Lung (tissue), 11 donors: ENCODE measurements at regions not wholly inside any gene's neighbourhood (a gene's known extent, or its start where the extent isn't known, plus 50 kb on each side); places are given as distances from the start of the nearest gene placed in this dataset.

Experiments used
- ATAC-seq: fragments of 200-7000 bp; cut with Tn5 transposase; one replicate; pipeline ENCODE4 v1.9.1; 2020; ENCODE audit warnings: moderate number of reproducible peaks; ENCODE audit not compliant: insufficient read depth, low FRiP score
- DNase-seq, 3 donors: peaks; one replicate each; pipeline ENCODE4 v3.0.0-alpha.2; 2013 to 2017
- H3K27ac ChIP-seq, 2 donors: one replicate each; pipeline ENCODE4 v1.5.1; 2013; ENCODE audit warnings: mild to moderate bottlenecking in 2 of 2, moderate library complexity in 2 of 2, control low read depth in 1 of 2, inconsistent platforms in 1 of 2, low read depth in 1 of 2, low read length in 1 of 2
- H3K27me3 ChIP-seq, 3 donors: one replicate each; pipeline ENCODE4 v1.5.1; 2013; ENCODE audit warnings: low read length in 2 of 3; ENCODE audit not compliant: control insufficient read depth in 3 of 3, insufficient read depth in 3 of 3
- H3K36me3 ChIP-seq, 4 donors: one replicate each; pipeline ENCODE4 v1.5.1; 2013; ENCODE audit warnings: low read length in 4 of 4, mild to moderate bottlenecking in 1 of 4, moderate library complexity in 1 of 4; ENCODE audit not compliant: control insufficient read depth in 4 of 4, insufficient read depth in 4 of 4
- H3K4me1 ChIP-seq, 5 donors: one replicate each; pipeline ENCODE4 v1.5.1; 2013; ENCODE audit warnings: low read length in 5 of 5, mild to moderate bottlenecking in 2 of 5, moderate library complexity in 1 of 5; ENCODE audit not compliant: control insufficient read depth in 5 of 5, insufficient read depth in 5 of 5
- H3K4me3 ChIP-seq: one replicate; pipeline ENCODE4 v1.5.1; 2013; ENCODE audit warnings: mild to moderate bottlenecking, control low read depth, moderate library complexity
- H3K9ac ChIP-seq, 2 donors: one replicate each; pipeline ENCODE4 v1.5.1; 2013; ENCODE audit warnings: low read length in 2 of 2, control low read depth in 1 of 2; ENCODE audit not compliant: insufficient read depth in 1 of 2
- H3K9me3 ChIP-seq, 4 donors: one replicate each; pipeline ENCODE4 v1.5.1; 2013; ENCODE audit warnings: low read length in 3 of 4, mild to moderate bottlenecking in 1 of 4, moderate library complexity in 1 of 4; ENCODE audit not compliant: control insufficient read depth in 4 of 4, insufficient read depth in 3 of 4
- CTCF ChIP-seq: IDR thresholded peaks from 2 replicates; pipeline ENCODE4 v1.5.1; 2012; ENCODE audit warnings: mild to moderate bottlenecking; ENCODE audit errors: control extremely low read depth, extremely low read depth
- WGBS, 2 donors: extraction: QIAGEN DNeasy Blood & Tissue Kit; methylation state at CpG; one replicate each; pipeline ENCODE4 v1.1.7; 2013; 5-methylcytosine and 5-hydroxymethylcytosine counted together
- donor health status: control.
- donor health status: control.
- donor health status: Bipolar disorder and iron deficiency.
- donor health status: healthy.
- donor health status: DM: yes; HTN: yes; CAD: no.

GRCh38 chr1:70518106-70518505, 107.0 kb downstream of the CTH start:
- DNase-seq (no peak), ATAC-seq (no peak)
- Histone ChIP-seq H3K27ac (no peak overlapping the region), H3K4me3 (no peak overlapping the region), H3K36me3 (no peaks in the 10 kb centered on the region), H3K9me3 (no peaks in the 10 kb centered on the region), H3K27me3 (peaks cover 0 to 2% (median 0%) of the 10 kb centered on the region in 3 donors), H3K9ac (no peak overlapping the region), H3K4me1 (no peaks in the 10 kb centered on the region)
- WGBS, 2 donors = 98% methylated on average over 1 of the region's 1 CpG
- no peak for TF ChIP-seq CTCF

GRCh38 chr1:70528590-70529333, 117.7 kb downstream of the CTH start:
- H3K4me1 ChIP-seq = no peaks in the 10 kb centered on the region
- H3K4me3 ChIP-seq = no peak overlapping the region
- no peak for TF ChIP-seq CTCF
- 39 to 43% methylated on average over 12 of the region's 12 CpGs for WGBS, 2 donors
- H3K9ac ChIP-seq = no peak overlapping the region
- peak; percentile 15 to 69 (median 43) for DNase-seq
- no peaks in the 10 kb centered on the region for H3K9me3 ChIP-seq
- H3K36me3 ChIP-seq = no peaks in the 10 kb centered on the region
- ATAC-seq = peak; percentile 56
- peaks cover 0 to 3% (median 2%) of the 10 kb centered on the region in 3 donors for H3K27me3 ChIP-seq
- no peak overlapping the region for H3K27ac ChIP-seq

GRCh38 chr1:70536708-70537366, 125.8 kb downstream of the CTH start:
- H3K4me1 ChIP-seq = no peaks in the 10 kb centered on the region
- ATAC-seq = no peak
- TF ChIP-seq CTCF = no peak
- no peaks in the 10 kb centered on the region for H3K27me3 ChIP-seq
- no peaks in the 10 kb centered on the region for H3K36me3 ChIP-seq
- 90 to 94% methylated on average over 3 of the region's 3 CpGs for WGBS, 2 donors
- H3K4me3 ChIP-seq = no peak overlapping the region
- H3K27ac ChIP-seq = no peak overlapping the region
- no peak for DNase-seq
- H3K9ac ChIP-seq = no peak overlapping the region
- H3K9me3 ChIP-seq = no peaks in the 10 kb centered on the region
